CD4-positive, alpha-beta T cell treated with Interleukin-15 for 4 hours (primary cell): ENCODE measurements at regions not wholly inside any gene's neighbourhood (a gene's known extent, or its start where the extent isn't known, plus 50 kb on each side); places are given as distances from the start of the nearest gene placed in this dataset.

Experiments used
- DNase-seq: peaks from one replicate; pipeline ENCODE4 v3.0.0-alpha.2; 2020; ENCODE audit warnings: low spot score

DNA sequence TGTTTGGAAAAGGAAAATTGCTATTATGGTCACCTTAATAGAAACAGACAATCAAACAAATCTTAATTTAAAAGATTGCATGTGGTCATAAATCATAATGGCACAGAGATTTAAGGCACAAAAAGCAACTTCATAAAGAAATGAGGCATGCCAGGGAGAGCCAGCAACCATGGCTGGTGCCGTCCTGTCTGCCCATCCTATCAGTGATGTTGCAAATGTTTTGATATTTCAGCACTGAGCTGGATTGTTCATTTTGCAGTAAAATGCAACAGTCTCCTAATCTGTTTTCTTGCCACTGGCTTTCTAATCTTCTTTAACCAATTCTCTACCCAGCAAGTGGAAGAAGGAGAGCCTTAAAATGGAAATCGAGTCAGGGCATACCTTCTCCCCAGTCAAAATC lies 249.8 kb downstream of the SAMD5 start:
- DNase-seq = no peak

- DNase-seq = no peak
These were observed 250.6 kb downstream of the SAMD5 start for GRCh38 chr6:147759093-147759492.

DNA sequence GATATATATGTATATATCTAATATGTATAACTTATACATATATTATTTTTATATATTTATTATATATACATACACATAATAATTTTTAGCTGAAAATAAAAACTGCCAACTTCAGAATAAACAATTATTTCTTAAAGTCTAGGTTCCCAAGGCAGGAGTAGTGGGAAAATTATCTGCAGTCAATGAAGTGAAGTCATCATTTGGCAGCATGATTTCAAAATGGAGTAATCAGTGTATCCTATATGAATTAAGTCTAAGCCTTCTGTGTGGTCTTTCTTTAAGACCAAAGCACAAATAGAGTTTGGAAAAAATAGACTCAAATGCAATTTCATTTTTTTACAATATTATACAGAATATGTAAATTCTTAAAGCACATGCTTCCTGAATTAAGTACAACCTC lies 251.0 kb downstream of the SAMD5 start:
- DNase-seq = no peak

- DNase-seq = no peak
These were observed 257.1 kb downstream of the SAMD5 start for GRCh38 chr6:147765541-147765940.

- DNase-seq = no peak
These were observed 260.5 kb downstream of the SAMD5 start for GRCh38 chr6:147768969-147769368.

DNA sequence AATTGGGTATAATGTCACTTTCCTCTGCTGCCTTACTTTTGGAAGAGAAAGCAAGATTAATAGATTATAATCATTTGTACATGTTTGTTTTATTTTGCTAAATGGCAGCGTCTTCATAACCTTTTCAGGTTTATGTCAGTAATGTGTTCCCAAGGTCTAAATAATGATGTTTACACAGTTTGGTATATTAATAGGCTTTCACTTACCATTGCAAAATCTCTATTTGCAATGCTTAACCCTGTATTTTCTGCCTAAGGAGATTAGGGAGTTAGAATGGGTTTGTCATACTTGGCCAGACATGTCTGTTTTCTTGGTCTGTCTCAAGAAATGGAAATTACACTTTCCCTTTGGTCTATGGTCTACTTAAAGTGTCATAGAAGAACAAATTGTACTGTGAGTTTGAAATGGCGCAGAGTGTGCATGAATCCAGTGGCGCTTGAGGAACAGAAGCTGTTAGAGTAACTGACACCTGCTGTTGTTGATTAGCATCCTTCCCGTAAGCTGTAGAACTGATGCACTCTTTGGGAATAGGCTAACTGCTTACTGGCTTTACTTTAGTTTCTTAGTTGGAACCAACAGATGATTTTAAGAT lies 261.1 kb downstream of the SAMD5 start:
- DNase-seq = no peak

- no peak for DNase-seq
These were observed 261.7 kb downstream of the SAMD5 start for GRCh38 chr6:147770221-147770620.

DNA sequence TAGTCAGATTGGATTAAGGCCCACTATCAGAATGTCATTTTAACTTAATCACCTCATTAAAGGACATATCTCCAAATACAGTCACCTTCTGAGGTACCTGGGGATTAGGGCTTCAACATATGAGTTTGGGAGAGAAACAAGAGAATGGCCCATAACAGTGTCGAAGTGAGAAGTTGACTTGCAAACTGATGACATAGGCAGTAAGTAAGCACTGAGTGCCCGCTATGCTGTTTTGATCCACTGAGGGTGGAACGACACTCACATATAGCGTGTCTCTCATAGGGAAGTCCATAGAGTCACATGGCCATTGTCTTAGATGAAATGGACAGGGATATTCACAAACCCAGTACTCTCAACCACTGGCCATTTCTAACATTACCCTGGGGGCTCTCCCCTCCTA lies 264.2 kb downstream of the SAMD5 start:
- no peak for DNase-seq

DNA sequence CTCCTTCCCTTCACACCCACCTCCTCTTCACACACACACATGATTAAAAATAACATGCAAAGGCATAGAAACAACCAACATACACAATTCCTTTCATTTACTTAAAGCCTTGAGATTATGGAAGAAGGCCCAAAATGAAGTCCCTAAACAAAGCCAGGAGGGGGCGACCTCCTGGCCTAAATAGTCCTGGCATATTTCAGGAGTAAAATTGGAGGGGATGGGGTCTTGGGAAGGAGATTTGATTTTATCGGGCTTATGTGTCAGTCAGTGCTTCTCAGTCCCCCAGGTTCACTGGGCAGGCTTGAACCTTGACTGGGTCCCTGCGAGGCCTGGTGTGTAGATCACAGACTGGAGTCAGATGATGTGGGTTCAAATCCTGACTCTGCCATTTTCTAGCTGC lies 266.4 kb downstream of the SAMD5 start:
- DNase-seq = no peak

DNA sequence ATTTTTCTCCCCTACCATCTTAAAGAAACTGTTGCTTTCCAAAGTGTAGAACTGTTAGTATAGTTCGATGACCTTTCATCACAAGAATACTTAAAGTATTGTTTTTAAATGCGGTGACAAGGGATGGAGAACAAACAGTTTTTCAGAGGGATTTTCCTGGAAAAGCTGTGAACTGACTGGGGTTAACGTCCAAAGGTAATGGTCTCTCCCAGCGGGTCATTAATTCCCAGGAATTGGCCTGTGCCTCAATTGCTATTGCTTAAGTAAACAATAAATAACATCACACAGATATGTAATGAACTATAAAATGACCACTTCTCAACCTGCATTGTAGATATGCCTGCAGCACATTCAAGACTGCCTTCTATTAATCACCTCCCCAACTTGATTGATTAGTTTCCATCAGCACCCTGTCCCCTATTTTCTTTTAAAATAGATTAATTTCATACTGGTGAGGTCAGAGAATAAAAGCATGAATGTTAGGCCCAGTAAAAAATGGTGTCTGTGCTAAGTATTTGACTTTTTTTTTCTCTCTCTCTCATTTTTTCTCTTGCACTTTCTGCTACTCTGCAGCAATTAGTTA lies 268.2 kb downstream of the SAMD5 start:
- DNase-seq = no peak

DNA sequence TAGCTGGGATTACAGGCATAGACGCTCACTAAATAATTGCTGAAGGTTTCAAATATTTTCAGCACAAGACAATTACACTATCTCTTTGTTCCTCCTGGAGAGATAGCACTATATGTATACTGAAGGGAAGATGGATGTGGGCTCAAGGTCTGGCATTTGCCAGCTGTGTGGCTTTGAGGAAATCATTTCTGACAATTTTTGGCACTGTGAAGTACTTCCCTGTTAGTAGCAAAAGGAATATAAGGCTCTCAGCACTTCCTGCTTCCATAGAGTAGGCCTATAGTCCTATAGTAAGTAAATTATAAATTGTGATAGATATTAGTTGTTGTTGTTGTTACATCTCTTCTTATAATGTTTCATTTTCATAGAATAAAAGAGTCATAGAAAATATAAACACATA lies 271.1 kb downstream of the SAMD5 start:
- DNase-seq = no peak

DNA sequence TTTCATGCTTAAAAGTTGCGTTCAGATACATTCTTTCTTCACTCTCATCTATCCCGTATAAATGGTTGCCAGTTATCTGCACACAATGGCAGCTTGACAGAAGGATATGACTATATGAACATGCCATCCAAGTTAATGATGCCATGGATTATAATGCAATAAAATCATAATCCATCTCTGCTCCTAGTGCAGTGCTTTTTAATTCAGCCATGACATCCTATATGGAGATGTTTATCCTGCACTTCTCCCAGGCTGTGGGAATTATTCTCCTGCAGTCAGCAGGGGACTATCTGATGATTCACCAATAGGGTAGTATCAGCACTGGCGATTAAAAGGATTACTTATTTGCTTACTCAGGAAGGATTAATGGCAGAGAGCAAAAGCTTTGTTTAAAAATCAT lies 273.8 kb downstream of the SAMD5 start:
- DNase-seq = no peak

GRCh38 chr6:147784371-147784770 lies 275.9 kb downstream of the SAMD5 start:
- no peak for DNase-seq

- no peak for DNase-seq
These were observed 278.9 kb downstream of the SAMD5 start for GRCh38 chr6:147787417-147787816.

GRCh38 chr6:147789430-147789947 lies 281.0 kb downstream of the SAMD5 start:
- DNase-seq = no peak

DNA sequence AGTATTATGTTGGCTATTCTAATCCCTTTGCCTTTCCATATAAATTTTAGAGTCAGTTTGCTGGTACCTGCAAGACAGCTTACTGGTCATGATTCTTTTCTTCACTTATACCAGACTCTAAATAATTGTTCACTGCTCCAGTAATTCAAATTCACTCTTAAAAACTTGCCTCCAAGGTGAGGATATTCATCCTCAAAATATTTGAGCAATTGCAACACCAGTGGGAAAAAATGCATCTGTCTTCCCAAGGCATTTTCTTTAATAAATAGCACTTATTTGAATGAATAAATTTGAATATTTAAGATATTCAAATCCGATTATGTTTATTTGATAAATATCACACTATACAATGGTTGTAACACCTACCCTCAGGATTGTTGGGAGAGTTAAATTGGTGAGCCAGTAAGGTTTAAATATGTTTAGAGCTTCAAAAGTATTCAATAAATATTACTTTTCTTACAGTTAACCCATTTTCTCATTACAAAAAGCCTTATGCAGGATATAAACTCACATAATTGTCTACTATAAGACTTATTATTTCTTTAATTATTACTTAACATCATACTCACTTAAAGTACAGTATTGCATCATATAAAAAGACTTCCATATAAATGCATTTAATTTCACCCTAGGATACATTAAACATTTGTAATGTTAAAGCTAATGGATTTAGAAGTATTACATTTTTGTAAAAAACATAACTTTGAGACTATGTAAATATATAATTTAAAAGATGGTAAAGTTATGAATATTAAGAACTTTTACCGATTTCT lies 285.6 kb downstream of the SAMD5 start:
- DNase-seq = no peak

DNA sequence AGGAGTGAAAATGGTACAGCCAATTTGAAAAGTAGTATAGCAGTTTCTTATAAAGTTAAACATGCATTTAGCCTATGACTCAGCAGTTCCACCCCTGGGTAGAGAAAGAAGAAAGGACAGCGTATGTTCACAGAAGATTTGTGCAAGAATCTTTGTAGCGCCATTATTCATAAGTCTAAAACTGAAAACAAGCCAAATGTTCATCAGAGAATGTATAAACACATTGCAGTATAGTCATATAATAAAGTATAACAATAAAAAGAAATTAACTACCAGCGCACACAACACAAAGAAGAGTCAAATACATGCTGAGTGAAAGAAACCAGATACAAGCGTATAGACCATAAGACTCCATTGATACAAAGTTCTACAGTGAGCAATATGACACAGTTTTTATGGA lies 294.0 kb downstream of the SAMD5 start:
- no peak for DNase-seq

- no peak for DNase-seq
These were observed 296.7 kb downstream of the SAMD5 start for GRCh38 chr6:147805155-147805554.

- no peak for DNase-seq
These were observed 298.2 kb downstream of the SAMD5 start for GRCh38 chr6:147806697-147807096.

DNA sequence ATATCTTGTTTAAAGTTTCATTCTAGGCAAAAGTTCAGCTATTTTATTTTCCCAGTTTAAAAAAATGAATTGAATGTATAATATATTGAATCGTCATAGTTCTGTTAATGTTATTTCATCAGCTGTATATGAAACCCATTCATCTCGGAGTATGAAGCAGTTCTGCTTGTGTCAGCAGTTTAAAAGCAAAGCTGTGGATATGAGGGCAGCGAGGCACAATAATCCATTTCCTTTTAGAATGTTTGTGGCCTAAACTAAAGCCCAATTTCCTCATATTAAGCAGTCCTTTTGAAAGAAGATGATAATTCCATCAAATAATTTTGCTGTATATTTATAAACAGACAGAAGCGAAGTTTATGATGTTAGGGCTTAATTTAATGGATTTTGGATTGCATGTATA lies 300.1 kb downstream of the SAMD5 start:
- DNase-seq = no peak

- no peak for DNase-seq
These were observed 303.6 kb downstream of the SAMD5 start for GRCh38 chr6:147811913-147812629.

GRCh38 chr6:147817042-147817689 lies 308.7 kb downstream of the SAMD5 start:
- DNase-seq = no peak
